Activated CD8-positive, alpha-beta memory T cell treated with anti-CD3 and anti-CD28 coated beads for 1 hour (primary cell): ENCODE measurements at regions not wholly inside any gene's neighbourhood (a gene's known extent, or its start where the extent isn't known, plus 50 kb on each side); places are given as distances from the start of the nearest gene placed in this dataset.
"Not testable (repeated sequence)": the region's sequence is repeated elsewhere in the genome, so short reads cannot be mapped to it uniquely, and the experiment has no call there.

ENCODE experiments used
- DNase-seq, 2 donors: peaks; one replicate each; pipeline ENCODE4 v3.0.0-alpha.2; 2020; ENCODE audit warnings: low read depth in 1 of 2; ENCODE audit errors: extremely low read depth in 1 of 2

DNA sequence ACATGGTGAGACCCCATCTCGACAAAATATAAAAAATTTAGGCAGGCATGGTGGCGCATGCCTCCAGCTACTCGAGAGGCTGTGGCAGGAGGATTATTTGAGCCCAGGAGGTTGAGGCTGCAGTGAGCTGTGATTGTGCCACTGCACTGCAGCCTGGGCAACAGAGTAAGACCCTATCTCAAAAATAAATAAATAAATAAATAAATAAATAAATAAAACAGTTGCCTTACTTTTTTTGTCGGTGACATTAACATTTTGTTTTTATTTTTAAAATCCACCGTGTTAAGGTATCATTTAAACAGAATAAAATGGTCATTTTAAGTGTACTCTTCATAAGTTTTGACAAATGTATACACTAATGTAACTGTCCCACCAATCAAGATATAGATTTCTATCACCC lies 57.0 kb downstream of the RASL11A start:
- no peak for DNase-seq

DNA sequence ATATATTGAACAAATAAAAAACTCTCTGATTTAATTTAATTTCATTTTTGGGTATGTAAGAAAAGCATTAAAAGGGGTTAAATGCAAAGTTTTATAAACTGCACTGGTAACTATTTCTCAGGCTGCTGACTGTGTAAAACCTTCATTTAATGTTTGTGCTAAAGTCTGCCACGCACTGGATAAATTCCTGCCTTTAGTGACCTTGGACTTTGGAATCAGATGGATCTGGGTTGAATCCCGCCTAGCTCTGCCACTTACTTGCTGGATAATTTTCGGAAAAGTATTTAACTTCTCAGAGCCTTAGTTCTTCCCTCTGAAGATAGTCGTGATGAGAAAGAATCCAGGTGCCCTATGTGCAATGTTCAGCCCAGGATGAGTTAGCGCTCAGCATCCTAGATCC lies 58.6 kb downstream of the RASL11A start:
- DNase-seq: no peak

DNA sequence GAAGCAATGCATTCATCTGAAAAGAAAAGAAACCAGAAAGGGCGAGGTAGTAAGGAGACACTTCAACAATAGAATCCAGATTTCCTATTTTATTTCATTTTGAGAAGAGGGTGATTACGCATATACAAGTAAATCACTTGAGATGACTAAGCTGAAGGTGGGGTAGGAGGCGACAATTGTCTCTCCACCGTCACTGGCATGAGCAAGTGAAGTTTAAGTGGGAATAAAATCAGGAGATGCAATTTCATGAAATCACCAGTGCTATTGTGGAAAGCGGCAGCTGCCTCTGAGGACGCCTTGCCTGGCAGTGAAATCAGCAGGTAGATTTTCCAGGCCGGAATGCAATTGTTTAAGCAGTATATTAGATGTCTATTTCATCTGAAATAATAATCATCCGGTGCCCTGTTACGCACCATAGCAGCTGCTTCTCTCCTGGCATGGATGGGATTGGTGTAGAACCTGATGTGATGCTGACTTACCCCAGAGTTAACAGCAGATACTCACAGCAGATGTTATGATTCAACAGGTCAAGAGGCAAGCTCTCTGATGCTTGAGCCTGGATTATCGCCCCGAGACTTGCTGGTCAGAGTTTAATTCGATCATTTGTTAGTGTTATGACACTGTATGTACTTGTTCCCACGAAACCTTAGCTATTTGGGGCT lies 64.3 kb downstream of the RASL11A start:
- no peak for DNase-seq

DNA sequence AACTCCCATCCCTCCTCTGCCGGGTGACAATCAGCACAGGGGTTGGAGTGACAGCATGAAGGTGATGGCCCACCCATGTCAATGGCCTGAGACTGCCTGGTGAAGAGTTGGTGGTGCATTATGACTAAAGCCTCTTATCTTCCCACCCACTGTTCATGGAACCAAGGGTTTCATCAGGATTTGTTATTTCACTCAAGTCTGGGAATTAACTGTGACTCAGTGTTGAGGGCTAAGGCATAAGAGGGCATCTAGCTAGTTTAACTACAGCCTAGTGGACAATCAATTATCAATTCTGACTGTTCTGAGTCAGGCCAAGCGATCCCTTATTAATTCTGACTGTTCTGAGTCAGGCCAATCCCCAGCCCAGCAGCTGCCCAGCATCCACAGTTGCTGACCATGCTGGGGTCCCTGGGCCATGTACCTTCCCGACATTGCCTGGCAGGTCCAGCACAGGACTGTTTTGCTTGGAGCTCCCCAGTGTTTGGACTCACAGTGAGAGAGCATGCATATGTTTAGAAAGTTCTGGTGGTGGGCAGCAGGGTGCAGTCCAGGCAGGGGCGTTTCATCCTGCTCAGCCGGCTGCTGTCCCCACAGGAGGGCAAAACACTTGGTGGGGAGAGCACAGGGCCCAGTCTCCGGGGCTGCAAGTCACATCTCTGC lies 65.5 kb downstream of the RASL11A start:
- DNase-seq: no peak

DNA sequence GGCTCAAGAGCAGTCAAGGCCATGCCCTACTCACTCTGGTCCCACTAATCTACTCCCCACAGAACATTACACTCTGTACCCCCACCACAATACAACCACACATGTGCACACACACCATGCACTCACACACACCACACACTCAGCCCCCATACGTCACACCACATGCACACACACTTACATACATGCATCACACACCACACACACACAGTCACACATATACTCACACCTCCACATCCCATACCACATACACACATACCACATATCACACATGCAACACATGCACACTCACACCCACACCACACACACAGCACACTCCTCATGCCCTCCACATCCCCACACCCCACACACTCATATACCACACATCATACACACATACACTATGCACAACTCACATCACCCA lies 67.6 kb downstream of the RASL11A start:
- DNase-seq: no peak

DNA sequence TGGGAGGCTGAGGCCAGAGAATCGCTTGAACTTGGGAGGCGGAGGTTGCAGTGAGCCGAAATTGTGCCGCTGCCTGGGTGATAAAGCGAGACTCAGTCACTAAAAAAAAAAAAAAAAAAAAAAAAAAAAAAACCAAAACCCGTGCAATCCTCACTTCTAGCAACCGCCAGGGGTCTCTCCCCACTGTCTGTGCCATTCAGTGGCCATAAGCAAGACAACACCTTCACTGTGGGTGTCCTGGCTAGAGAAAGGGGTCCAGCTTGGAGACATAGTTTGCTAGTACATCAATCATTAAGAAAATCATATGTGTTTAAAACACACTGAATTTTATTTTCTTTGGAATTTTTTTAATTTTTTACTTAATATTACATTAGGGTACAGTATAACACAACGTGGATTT lies 68.2 kb downstream of the RASL11A start:
- no peak for DNase-seq

DNA sequence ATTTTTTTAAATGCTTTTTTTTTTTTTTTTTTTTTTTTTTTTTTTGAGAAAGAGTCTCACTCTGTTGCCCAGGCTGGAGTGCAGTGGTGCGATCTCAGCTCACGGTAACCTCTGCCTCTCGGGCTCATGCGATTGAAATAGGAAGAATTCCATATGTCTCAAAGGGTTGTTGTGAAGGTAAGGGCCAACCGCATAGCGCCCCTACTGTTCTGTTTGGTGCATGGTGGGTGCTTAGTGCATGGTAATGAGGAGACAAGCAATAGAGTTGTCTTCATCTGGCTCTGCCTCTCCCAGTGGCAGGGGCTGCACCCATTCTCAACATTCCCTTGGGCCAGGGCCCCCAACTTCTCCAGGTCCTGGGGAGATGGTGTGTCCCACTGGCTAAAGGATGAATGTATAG lies 68.7 kb downstream of the RASL11A start:
- no peak for DNase-seq

DNA sequence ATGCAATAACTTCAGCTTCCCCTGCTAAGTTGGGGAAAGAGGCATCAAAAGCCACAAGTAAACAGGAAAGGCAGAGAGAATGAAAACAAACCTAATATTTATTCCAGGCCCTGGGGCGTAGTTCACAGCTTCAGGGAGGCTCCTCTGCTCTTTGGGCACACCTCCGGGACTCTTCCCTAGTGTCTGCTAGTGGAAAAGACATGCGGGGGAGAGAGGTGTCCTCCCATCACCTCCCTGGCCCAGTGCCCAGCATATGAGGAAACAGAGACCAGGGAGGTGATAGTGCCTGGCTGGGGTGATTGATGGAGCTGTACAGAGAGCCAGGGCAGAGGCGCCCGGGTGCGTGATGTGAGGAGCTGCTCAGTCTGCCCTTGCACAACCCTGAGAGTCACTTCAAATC lies 71.0 kb downstream of the RASL11A start:
- no peak for DNase-seq

DNA sequence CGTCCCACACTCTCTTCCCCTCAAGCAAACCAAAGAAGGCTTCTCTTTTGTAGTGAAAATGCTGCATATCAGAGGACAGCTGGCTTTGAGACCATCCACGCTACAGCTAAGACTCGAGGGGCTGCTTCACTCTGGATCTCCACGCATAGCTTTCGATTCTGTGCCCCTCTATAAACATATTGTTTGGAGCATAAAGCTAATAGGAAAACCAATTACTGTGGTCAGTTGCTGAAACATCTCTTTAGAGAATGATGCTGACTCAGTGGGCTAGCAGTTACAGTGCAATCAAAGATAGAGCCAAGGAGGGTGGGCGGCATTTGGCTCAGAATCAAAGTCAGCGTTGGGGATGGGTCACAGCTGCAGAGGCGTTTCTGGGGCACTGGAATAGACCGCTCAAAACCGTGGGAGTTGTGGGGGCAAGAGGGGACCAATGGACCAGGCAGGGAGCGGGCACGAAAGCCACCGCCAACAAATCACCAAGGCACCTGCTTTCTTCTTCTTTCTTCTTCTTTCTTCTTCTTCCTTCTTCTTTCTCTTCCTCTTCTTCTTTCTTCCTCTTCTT lies 76.7 kb downstream of the RASL11A start:
- no peak for DNase-seq

DNA sequence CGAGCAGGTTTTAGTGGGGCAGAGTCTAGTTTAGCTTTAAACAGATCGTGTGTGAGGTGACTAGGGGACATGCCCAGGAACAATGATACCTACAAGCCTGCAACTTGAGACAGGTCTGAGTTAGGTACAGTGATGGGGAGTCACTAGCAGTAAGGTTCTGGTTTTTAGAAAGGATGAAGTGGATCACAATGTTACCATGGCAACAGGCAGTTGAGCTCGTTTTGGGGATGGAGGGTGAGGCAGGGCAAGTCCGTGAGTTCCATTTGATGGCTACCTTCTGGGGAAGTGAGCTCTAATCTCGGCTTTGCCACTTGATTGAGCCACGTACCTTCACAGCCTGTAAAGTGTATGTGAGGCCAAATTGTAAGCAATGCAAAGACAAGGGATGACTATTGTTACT lies 76.0 kb upstream of the GTF3A start:
- no peak for DNase-seq

DNA sequence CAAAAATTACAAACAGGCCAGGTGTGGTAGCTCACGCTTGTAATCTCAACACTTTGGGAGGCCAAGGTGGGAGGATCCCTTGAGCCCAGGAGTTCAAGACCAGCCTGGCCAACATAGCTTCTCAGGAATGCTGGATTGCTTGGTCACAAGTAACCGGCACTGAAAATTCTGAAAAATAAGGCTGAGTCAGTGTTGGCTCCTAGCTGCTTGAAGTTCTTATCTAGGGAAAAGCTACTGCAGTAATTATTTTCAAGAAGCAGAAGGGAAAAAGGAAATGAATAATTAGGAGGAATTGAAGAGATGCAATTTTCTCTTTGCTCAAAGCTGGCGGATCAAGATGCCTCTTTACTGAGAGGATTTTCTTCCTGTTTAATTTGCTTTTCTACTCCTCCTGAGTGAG lies 75.0 kb upstream of the GTF3A start:
- no peak for DNase-seq

DNA sequence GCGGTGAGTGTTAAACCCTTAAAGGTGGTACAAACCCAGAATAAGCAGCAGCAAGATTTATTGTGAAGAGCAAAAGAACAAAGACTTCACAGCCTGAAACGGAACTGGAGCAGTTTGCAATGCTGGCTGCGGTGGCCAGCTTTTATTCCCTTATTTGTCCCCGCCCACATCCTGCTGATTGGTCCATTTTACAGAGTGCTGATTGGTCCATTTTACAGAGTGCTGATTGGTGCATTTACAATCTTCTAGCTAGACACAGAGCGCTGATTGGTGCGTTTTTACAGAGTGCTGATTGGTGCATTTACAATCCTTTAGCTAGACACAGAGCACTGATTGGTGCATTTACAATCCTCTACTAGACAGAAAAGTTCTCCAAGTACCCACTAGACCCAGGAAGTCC lies 73.6 kb upstream of the GTF3A start:
- not testable (repeated sequence) for DNase-seq

DNA sequence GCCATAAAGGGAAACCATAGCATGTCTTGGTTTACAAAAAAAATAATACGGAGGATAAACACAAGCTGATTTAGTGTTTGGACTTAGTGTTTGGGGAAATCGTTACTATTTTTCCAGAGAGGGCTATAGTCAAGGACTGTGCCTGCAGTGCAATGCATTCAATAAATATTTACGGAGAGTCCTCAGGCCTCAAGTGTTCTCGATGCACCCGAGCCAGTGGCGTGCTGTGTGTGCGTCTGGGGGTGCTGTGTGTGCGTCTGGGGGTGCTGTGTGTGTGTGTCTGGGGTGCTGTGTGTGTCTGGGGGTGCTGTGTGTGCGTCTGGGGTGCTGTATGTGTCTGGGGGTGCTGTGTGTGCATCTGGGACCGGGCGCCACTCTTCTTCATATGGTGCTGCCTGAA lies 71.7 kb upstream of the GTF3A start:
- DNase-seq: no peak

DNA sequence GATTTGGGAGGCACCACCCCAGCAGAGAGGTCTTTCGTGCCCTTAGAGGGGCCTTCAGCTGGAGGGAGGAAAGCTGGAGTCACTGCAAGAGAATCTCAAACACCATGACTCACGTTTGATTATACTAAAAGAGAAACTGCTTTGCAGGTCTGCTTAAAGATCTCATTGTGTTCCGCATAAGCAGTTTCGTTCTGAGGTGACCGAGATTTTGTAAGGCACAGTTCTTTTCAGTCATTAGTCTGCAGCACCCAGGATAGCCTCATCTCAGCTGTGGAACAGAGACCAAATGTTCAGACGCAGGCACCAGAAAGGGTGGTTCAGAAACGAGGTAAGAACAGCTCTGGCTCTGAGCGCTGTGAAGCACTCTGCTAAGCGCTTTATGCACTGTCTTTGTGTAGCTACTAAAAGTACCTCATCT lies 71.2 kb upstream of the GTF3A start:
- DNase-seq: no peak

DNA sequence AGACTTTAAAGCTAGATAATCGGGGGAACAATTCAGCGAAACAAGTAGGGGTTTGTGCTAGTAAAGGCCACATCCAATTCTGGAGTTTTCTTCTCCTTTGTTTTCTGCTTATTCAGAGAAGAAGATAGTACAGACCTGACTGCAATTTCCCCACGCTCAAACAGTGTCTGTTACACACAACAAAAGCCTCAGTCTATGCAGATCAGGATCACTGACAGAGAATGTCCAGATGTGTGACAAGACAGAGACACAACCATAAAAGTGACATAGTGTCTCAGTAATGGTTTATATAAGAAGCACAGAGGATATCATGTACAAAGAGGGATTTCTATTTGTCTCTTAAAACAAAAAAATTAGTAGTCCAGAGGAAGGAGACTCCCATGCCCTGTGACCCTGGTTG lies 70.7 kb upstream of the GTF3A start:
- no peak for DNase-seq

DNA sequence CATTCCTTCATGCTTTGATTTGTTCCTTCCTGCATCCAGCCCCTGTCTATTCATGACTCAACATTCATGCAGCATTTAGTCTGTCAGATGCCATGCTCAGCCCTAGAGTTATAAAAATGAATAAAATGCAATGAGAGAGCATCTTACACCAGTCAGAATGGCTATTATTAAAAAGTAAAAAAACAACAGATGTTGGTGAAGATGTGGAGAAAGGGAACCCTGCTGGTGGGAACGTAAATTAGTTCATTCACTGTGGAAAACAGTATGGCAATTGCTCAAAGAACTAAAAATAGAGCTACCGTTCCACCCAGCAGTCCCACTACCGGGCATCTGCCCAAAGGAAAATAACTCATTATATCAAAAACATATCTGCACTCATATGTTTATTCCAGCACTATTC lies 70.0 kb upstream of the GTF3A start:
- no peak for DNase-seq

DNA sequence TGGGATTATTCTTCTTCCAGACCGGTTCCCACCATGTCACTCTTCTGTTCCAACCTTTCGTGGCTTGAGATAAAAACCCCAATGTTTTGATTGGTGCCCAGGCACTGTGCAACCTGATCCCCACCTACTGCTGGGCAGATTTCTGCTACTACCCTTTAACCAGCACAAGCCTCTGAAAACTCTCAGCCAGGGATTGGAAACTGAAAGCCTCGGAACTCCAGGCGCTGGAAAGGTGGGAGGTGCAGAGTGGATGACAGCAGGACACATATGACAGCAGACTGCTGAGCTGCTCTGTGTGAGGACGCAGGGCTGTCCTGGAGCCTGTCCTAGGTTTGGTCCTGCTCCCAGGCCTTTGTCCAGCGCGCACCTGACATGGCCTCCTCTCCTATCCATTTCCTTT lies 68.5 kb upstream of the GTF3A start:
- no peak for DNase-seq

DNA sequence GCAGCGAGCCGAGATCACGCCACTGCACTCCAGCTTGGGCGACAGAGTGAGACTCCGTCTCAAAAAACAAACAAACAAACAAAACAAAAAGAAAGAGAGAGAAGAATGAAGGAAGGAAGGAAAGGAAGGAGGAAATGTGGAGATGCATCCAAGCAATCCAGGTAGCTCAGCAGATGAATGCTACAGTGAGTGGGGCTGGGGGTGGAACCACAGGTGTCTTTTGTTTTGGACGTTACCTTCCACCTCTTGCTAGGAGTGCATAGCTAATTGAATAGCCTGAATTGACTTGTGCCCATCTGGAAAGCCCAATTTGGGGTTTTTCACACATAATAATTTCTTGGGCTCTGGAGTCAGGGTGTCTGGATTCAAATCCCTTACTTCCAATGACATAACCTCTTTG lies 66.0 kb upstream of the GTF3A start:
- DNase-seq: no peak

DNA sequence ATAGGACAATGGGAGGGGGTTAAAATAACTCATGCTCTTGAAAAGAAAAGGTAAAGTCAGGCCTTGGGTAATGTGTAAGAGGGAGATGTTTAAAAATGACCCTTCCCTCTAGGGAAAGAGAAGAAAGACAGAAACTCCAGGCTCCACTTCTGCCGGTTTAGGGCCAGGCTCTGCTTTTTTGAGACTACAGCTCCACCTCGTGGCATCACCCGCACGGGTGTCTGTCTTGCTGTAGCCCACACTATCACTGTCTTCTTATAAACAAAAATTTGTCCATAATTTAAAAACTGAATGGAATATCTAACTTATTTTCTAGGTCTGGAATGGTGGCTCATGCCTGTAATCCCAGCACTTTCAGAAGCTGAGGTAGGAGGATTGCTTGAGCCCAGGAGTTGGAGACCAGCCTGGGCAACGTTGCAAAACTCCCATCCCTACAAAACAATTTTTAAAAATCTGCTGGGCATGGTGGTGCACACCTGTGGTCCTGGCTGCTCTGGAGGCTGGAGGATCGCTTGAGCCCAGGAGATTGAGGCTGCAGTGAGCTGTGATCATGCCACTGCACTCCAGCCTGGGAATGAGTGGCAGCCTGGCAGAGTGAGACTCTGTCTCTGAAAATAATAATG lies 65.1 kb upstream of the GTF3A start:
- peak; percentile 27 to 42 for DNase-seq

DNA sequence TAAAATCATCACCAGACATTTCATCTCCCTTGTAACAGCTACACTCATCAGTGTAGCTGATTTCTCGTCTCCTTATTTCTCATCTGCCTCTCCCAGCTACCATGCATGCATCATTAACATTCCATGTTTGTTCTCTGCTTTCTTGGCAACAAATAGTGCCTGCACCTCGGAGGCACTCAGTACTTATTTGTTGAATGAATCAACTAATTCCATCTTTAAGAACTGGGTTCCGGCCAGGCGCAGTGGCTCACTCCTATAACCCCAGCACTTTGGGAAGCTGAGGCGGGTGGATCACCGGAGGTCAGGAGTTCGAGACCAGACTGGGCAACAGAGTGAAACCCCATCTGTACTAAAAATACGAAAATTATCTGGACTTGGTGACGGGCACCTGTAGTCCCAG lies 63.9 kb upstream of the GTF3A start:
- DNase-seq: no peak

DNA sequence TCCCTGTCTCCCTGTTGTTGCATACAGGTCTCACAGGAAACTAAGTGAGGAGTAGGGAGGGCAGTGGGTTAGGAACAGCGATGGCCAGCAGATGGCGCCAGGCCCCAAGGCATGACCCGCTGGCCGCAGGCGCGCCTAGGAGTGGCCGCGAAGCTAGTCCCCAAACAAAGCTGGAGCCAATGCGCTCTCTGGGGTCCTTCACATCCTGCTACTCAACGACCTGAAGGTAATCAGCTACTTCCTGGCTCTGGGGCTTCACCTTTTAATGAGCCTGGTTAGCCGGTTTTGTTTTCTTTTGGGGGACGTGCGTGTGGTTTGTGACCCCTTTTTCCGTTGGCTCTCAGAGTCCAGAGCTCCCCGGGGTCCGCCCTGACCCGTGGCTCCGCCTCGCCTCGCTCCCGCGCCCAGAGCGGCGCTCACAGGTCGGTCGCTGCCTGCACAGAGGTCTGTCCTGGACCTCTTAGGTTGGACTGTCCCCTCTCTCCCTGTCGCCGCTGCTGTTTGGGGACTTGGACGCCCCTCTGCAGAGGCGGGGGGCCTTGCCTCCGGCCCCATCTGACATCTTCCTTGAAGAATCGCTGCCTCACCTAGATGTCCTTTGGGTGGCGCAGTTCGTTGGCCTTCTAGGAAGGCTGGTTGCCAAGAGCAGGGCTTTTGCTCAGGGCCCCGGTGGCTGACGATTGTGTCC lies 62.2 kb upstream of the GTF3A start:
- peak; percentile 47 to 66 for DNase-seq

DNA sequence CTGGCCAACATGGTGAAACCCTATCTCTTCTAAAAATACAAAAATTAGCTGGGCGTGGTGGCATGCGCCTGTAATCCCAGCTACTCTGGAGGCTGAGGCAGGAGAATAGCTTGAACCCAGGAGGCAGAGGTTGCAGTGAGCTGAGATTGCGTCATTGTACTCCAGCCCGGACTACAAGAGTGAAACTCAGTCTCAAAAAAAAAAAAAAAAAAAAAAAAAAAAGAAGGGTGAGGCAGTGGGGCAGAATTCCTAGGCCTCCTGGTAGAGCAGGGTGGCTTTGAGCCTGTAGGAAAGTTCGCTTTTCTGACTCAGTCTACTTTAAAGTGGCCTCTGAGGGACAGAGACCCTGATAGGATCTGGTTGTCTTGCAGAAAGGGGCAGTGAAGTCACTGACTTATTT lies 60.8 kb upstream of the GTF3A start:
- DNase-seq: not testable (repeated sequence)
